ENCODE measurements at regions not wholly inside any gene's neighbourhood (a gene's known extent, or its start where the extent isn't known, plus 50 kb on each side); places are given as distances from the start of the nearest gene placed in this dataset.

DNA sequence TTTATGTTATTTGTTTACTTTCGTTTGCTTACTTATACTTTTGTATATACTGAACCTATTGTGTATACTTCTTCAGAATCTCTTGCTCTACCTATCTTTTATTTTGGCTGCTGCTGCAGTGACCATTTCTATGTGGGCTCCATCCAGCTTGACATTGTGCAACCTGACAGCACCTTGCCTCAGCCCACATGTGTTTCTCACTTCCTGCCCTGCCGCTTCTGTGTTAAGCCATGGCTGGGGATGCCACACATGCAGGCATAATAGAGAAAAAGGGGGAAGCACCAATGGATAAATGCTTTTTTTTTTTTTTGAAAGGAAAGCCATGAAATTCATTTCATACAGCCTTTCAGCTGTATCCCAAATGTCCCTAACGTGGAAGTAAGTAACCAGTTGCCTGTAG is 147.6 kb downstream of the RBM26 start:
- TF ChIP-seq, protein P1, sequence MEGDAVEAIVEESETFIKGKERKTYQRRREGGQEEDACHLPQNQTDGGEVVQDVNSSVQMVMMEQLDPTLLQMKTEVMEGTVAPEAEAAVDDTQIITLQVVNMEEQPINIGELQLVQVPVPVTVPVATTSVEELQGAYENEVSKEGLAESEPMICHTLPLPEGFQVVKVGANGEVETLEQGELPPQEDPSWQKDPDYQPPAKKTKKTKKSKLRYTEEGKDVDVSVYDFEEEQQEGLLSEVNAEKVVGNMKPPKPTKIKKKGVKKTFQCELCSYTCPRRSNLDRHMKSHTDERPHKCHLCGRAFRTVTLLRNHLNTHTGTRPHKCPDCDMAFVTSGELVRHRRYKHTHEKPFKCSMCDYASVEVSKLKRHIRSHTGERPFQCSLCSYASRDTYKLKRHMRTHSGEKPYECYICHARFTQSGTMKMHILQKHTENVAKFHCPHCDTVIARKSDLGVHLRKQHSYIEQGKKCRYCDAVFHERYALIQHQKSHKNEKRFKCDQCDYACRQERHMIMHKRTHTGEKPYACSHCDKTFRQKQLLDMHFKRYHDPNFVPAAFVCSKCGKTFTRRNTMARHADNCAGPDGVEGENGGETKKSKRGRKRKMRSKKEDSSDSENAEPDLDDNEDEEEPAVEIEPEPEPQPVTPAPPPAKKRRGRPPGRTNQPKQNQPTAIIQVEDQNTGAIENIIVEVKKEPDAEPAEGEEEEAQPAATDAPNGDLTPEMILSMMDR (conservative IDR thresholded peaks at IDR 0.05 in 1 of 2, IDR thresholded peaks at IDR 0.05 in 1 of 2; ENCODE audit: extremely low read depth in 1 of 2, insufficient read depth in 1 of 2, low read depth in 1 of 2, low read length in 2 of 2): no peak
- TF ChIP-seq EZH2 (IDR thresholded peaks at IDR 0.05; ENCODE audit: borderline replicate concordance, low read length): no peak

Measured in mammary epithelial cell (primary cell).